ENCODE measurements at regions not wholly inside any gene's neighbourhood (a gene's known extent, or its start where the extent isn't known, plus 50 kb on each side); places are given as distances from the start of the nearest gene placed in this dataset.

GRCh38 chr13:22749626-22750025 is 431.2 kb upstream of the SGCG start:
- ChIA-PET CTCF (no interaction called here), POLR2A (no interaction called here)
- Histone ChIP-seq H3K4me3 (ENCODE audit: low read depth, low read length) (no peak overlapping the region), H3K9me3 (ENCODE audit: control insufficient read depth, insufficient read depth, low read length) (peaks cover 10% of the 10 kb centered on the region), H3K27me3 (ENCODE audit: control insufficient read depth, insufficient read depth, low read length) (no peaks in the 10 kb centered on the region), H3K27ac (ENCODE audit: low read depth, low read length) (no peak overlapping the region)
- no peak for TF ChIP-seq CTCF (IDR thresholded peaks at IDR 0.05; ENCODE audit: low read depth, low read length)
- no peak for DNase-seq (ENCODE audit: low read depth, low spot score)

- H3K9me3 ChIP-seq (ENCODE audit: control insufficient read depth, insufficient read depth, low read length): peaks cover 4% of the 10 kb centered on the region; the same call in 1 of the 2 replicates
- ChIA-PET POLR2A (no interaction called here), CTCF (interaction anchor here (0.6 to 4.8 kb wide), 3 partner anchors 28 to 1120 kb away, joined by 4 to 23 read pairs (median 5); no protein-coding TSS in a partner anchor)
- H3K27ac ChIP-seq (ENCODE audit: low read depth, low read length): no peak overlapping the region
- no peak for DNase-seq (ENCODE audit: low read depth, low spot score)
- no peaks in the 10 kb centered on the region for H3K27me3 ChIP-seq (ENCODE audit: control insufficient read depth, insufficient read depth, low read length)
- H3K4me3 ChIP-seq (ENCODE audit: low read depth, low read length): no peak overlapping the region
- TF ChIP-seq CTCF (IDR thresholded peaks at IDR 0.05; ENCODE audit: low read depth, low read length): 0 out of 2 replicates have a peak, but pooled peaks have one; percentile 8
These were observed 423.2 kb upstream of the SGCG start for GRCh38 chr13:22757530-22758120.

- CTCF ChIA-PET: interaction anchor here (1.2 to 4.8 kb wide), 2 partner anchors 61 to 1121 kb away, joined by 4 to 23 read pairs; no protein-coding TSS in a partner anchor
- POLR2A ChIA-PET: no interaction called here
- TF ChIP-seq CTCF (IDR thresholded peaks at IDR 0.05; ENCODE audit: low read depth, low read length): no peak
- H3K9me3 ChIP-seq (ENCODE audit: control insufficient read depth, insufficient read depth, low read length): peaks cover 3% of the 10 kb centered on the region; the same call in 1 of the 2 replicates
- no peak overlapping the region for H3K4me3 ChIP-seq (ENCODE audit: low read depth, low read length)
- H3K27me3 ChIP-seq (ENCODE audit: control insufficient read depth, insufficient read depth, low read length): no peaks in the 10 kb centered on the region
- DNase-seq (ENCODE audit: low read depth, low spot score): no peak
- H3K27ac ChIP-seq (ENCODE audit: low read depth, low read length): no peak overlapping the region
These were observed 422.5 kb upstream of the SGCG start for GRCh38 chr13:22758245-22758644.

GRCh38 chr13:22761709-22762108 is 419.1 kb upstream of the SGCG start:
- no peak overlapping the region for H3K4me3 ChIP-seq (ENCODE audit: low read depth, low read length)
- DNase-seq (ENCODE audit: low read depth, low spot score): no peak
- H3K9me3 ChIP-seq (ENCODE audit: control insufficient read depth, insufficient read depth, low read length): no peaks in the 10 kb centered on the region
- H3K27me3 ChIP-seq (ENCODE audit: control insufficient read depth, insufficient read depth, low read length): no peaks in the 10 kb centered on the region
- POLR2A ChIA-PET: no interaction called here
- CTCF ChIA-PET: no interaction called here
- no peak overlapping the region for H3K27ac ChIP-seq (ENCODE audit: low read depth, low read length)
- TF ChIP-seq CTCF (IDR thresholded peaks at IDR 0.05; ENCODE audit: low read depth, low read length): no peak

GRCh38 chr13:22765547-22765946 is 415.2 kb upstream of the SGCG start:
- Histone ChIP-seq H3K4me3 (ENCODE audit: low read depth, low read length) (no peak overlapping the region), H3K9me3 (ENCODE audit: control insufficient read depth, insufficient read depth, low read length) (no peaks in the 10 kb centered on the region), H3K27ac (ENCODE audit: low read depth, low read length) (no peak overlapping the region), H3K27me3 (ENCODE audit: control insufficient read depth, insufficient read depth, low read length) (no peaks in the 10 kb centered on the region)
- POLR2A ChIA-PET: no interaction called here
- CTCF ChIA-PET: no interaction called here
- no peak for TF ChIP-seq CTCF (IDR thresholded peaks at IDR 0.05; ENCODE audit: low read depth, low read length)
- no peak for DNase-seq (ENCODE audit: low read depth, low spot score)

Measured in AG04450 (cell line).